PC-9 (cell line): ENCODE measurements at regions not wholly inside any gene's neighbourhood (a gene's known extent, or its start where the extent isn't known, plus 50 kb on each side); places are given as distances from the start of the nearest gene placed in this dataset.
"Not testable (repeated sequence)": the region's sequence is repeated elsewhere in the genome, so short reads cannot be mapped to it uniquely, and the experiment has no call there.

Experiments
- CTCF ChIP-seq: fragments of 200-600 bp; sonication (generic); conservative IDR thresholded peaks from 2 replicates; pipeline ENCODE4 v1.6.1; 2017; ENCODE audit warnings: mixed run types, antibody characterized with exemption, mild to moderate bottlenecking, moderate library complexity
- EZH2 ChIP-seq: fragments of 200-600 bp; sonication (generic); IDR thresholded peaks from 2 replicates; pipeline ENCODE4 v1.8.0; 2017; ENCODE audit warnings: antibody characterized with exemption, low read depth

DNA sequence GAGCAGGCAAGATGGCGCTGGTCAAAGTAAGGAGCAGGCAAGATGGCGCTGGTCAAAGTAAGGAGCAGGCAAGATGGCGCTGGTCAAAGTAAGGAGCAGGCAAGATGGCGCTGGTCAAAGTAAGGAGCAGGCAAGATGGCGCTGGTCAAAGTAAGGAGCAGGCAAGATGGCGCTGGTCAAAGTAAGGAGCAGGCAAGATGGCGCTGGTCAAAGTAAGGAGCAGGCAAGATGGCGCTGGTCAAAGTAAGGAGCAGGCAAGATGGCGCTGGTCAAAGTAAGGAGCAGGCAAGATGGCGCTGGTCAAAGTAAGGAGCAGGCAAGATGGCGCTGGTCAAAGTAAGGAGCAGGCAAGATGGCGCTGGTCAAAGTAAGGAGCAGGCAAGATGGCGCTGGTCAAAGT is 382.7 kb downstream of the GLRX3 start:
- TF ChIP-seq CTCF, EZH2: not testable (repeated sequence)
